GM12878 (cell line): ENCODE measurements at regions not wholly inside any gene's neighbourhood (a gene's known extent, or its start where the extent isn't known, plus 50 kb on each side); places are given as distances from the start of the nearest gene placed in this dataset.

ENCODE experiments used
- ATF7 ChIP-seq: fragments of 450-650 bp; IDR thresholded peaks from 2 replicates; pipeline ENCODE4 v1.6.1; 2016; ENCODE audit warnings: low read depth, mild to moderate bottlenecking
- BACH1 ChIP-seq: fragments of 450-650 bp; IDR thresholded peaks from 2 replicates; pipeline ENCODE4 v1.6.1; 2017; ENCODE audit warnings: mild to moderate bottlenecking, borderline replicate concordance
- CEBPB ChIP-seq, 2 experiments: fragments of 150-350 bp in 1 of 2; IDR thresholded peaks; 2 replicates each; pipeline ENCODE4 v1.6.1; 2012 to 2014; ENCODE audit warnings: low read depth in 2 of 2, low read length in 2 of 2, borderline replicate concordance in 1 of 2, inconsistent platforms in 1 of 2
- CHD1 ChIP-seq: IDR thresholded peaks from 2 replicates; pipeline ENCODE4 v1.6.1; 2012; ENCODE audit warnings: low read depth, low read length, improper control_type of control experiment
- EED ChIP-seq: sonication (generic); IDR thresholded peaks from 2 replicates; pipeline ENCODE4 v1.6.1; 2016; ENCODE audit warnings: antibody characterized with exemption, low read depth
- EP300 ChIP-seq, 2 experiments: fragments of 150-350 bp in 1 of 2; IDR thresholded peaks; 2 replicates each; pipeline ENCODE4 v1.6.1; 2011 to 2012; ENCODE audit warnings: low read depth in 2 of 2, low read length in 2 of 2, borderline replicate concordance in 1 of 2, improper control_type of control experiment in 1 of 2, inconsistent platforms in 1 of 2; ENCODE audit not compliant: control insufficient read depth in 1 of 2
- HDGF ChIP-seq: fragments of 450-650 bp; IDR thresholded peaks from 2 replicates; pipeline ENCODE4 v1.6.1; 2016; ENCODE audit warnings: antibody characterized with exemption
- IKZF2 ChIP-seq, 2 experiments: fragments of 450-650 bp; IDR thresholded peaks; 2 replicates each; pipeline ENCODE4 v1.6.1; 2017; ENCODE audit warnings: mild to moderate bottlenecking in 2 of 2, moderate library complexity in 2 of 2
- NRF1 ChIP-seq: conservative IDR thresholded peaks from 2 replicates; pipeline ENCODE4 v1.6.1; 2011; ENCODE audit warnings: mild to moderate bottlenecking, low read depth, low read length, improper control_type of control experiment
- POU2F2 ChIP-seq: IDR thresholded peaks from 3 replicates; pipeline ENCODE4 v1.6.1; 2011; ENCODE audit warnings: low read depth, mild to moderate bottlenecking, low read length, borderline replicate concordance
- PRDM15 ChIP-seq: fragments of 450-650 bp; formaldehyde crosslinking; IDR thresholded peaks from 2 replicates; pipeline ENCODE4 v1.4.0; 2020; ENCODE audit warnings: mild to moderate bottlenecking, moderate library complexity
- SMAD5 ChIP-seq: IDR thresholded peaks from 2 replicates; pipeline ENCODE4 v1.6.1; 2016; ENCODE audit warnings: antibody characterized with exemption, low read depth
- SMARCA5 ChIP-seq: fragments of 450-650 bp; IDR thresholded peaks from 2 replicates; pipeline ENCODE4 v1.6.1; 2017; ENCODE audit warnings: mild to moderate bottlenecking
- SMC3 ChIP-seq: IDR thresholded peaks from 2 replicates; pipeline ENCODE4 v1.6.1; 2011; ENCODE audit warnings: low read length, improper control_type of control experiment, borderline replicate concordance
- ZNF384 ChIP-seq: IDR thresholded peaks from 2 replicates; pipeline ENCODE4 v1.6.1; 2012; ENCODE audit warnings: low read depth, mild to moderate bottlenecking, low read length, improper control_type of control experiment, borderline replicate concordance
- TF ChIP-seq, protein P1 (sequence below): fragments of 450-650 bp; IDR thresholded peaks from 2 replicates; pipeline ENCODE4 v1.6.1; 2017; ENCODE audit warnings: mild to moderate bottlenecking, low read depth, inconsistent platforms; ENCODE audit not compliant: poor library complexity, severe bottlenecking
- TF ChIP-seq, protein P2 (sequence below): fragments of 450-650 bp; IDR thresholded peaks from 2 replicates; pipeline ENCODE4 v1.6.1; 2016; ENCODE audit warnings: mild to moderate bottlenecking
- TF ChIP-seq, protein P3 (sequence below): IDR thresholded peaks from 2 replicates; pipeline ENCODE4 v1.6.1; 2011; ENCODE audit warnings: borderline replicate concordance, low read depth, mild to moderate bottlenecking, moderate library complexity, low read length; ENCODE audit not compliant: insufficient read depth, poor library complexity, severe bottlenecking
- TF ChIP-seq, protein P4 (sequence below): IDR thresholded peaks from 2 replicates; pipeline ENCODE4 v1.6.1; 2011; ENCODE audit warnings: mild to moderate bottlenecking, low read depth, low read length, moderate library complexity; ENCODE audit not compliant: insufficient replicate concordance

- peak; percentile 0; the same call in 1 of the 2 replicates for TF ChIP-seq BACH1
- no peak for TF ChIP-seq POU2F2
- TF ChIP-seq HDGF = 0 out of 2 replicates have a peak, but pooled peaks have one; percentile 67
- TF ChIP-seq, protein P1, sequence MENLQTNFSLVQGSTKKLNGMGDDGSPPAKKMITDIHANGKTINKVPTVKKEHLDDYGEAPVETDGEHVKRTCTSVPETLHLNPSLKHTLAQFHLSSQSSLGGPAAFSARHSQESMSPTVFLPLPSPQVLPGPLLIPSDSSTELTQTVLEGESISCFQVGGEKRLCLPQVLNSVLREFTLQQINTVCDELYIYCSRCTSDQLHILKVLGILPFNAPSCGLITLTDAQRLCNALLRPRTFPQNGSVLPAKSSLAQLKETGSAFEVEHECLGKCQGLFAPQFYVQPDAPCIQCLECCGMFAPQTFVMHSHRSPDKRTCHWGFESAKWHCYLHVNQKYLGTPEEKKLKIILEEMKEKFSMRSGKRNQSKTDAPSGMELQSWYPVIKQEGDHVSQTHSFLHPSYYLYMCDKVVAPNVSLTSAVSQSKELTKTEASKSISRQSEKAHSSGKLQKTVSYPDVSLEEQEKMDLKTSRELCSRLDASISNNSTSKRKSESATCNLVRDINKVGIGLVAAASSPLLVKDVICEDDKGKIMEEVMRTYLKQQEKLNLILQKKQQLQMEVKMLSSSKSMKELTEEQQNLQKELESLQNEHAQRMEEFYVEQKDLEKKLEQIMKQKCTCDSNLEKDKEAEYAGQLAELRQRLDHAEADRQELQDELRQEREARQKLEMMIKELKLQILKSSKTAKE = no peak
- TF ChIP-seq, protein P2, sequence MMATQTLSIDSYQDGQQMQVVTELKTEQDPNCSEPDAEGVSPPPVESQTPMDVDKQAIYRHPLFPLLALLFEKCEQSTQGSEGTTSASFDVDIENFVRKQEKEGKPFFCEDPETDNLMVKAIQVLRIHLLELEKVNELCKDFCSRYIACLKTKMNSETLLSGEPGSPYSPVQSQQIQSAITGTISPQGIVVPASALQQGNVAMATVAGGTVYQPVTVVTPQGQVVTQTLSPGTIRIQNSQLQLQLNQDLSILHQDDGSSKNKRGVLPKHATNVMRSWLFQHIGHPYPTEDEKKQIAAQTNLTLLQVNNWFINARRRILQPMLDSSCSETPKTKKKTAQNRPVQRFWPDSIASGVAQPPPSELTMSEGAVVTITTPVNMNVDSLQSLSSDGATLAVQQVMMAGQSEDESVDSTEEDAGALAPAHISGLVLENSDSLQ = 0 out of 2 replicates have a peak, but pooled peaks have one; percentile 12
- TF ChIP-seq SMAD5 = 0 out of 2 replicates have a peak, but pooled peaks have one; percentile 33
- no peak for TF ChIP-seq SMC3
- no peak for TF ChIP-seq NRF1
- no peak for TF ChIP-seq IKZF2 (IDR thresholded peaks at IDR 0.05)
- TF ChIP-seq, protein P3, sequence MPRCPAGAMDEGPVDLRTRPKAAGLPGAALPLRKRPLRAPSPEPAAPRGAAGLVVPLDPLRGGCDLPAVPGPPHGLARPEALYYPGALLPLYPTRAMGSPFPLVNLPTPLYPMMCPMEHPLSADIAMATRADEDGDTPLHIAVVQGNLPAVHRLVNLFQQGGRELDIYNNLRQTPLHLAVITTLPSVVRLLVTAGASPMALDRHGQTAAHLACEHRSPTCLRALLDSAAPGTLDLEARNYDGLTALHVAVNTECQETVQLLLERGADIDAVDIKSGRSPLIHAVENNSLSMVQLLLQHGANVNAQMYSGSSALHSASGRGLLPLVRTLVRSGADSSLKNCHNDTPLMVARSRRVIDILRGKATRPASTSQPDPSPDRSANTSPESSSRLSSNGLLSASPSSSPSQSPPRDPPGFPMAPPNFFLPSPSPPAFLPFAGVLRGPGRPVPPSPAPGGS = no peak
- no peak for TF ChIP-seq EP300 (IDR thresholded peaks at IDR 0.05; ENCODE audit: borderline replicate concordance in 1 of 2, control insufficient read depth in 1 of 2, low read depth in 2 of 2, low read length in 2 of 2)
- no peak for TF ChIP-seq SMARCA5
- no peak for TF ChIP-seq EED
- 0 out of 2 replicates have a peak, but pooled peaks have one; percentile 52 for TF ChIP-seq CHD1
- no peak for TF ChIP-seq CEBPB (IDR thresholded peaks at IDR 0.05; ENCODE audit: borderline replicate concordance in 1 of 2, low read depth in 2 of 2, low read length in 2 of 2)
- no peak for TF ChIP-seq PRDM15 (CRISPR knock-in tag)
- no peak for TF ChIP-seq ZNF384
- TF ChIP-seq, protein P4, sequence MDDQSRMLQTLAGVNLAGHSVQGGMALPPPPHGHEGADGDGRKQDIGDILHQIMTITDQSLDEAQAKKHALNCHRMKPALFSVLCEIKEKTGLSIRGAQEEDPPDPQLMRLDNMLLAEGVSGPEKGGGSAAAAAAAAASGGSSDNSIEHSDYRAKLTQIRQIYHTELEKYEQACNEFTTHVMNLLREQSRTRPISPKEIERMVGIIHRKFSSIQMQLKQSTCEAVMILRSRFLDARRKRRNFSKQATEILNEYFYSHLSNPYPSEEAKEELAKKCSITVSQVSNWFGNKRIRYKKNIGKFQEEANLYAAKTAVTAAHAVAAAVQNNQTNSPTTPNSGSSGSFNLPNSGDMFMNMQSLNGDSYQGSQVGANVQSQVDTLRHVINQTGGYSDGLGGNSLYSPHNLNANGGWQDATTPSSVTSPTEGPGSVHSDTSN = no peak
- TF ChIP-seq ATF7 = no peak
Measured at GRCh38 chr14:73770977-73771847, 57.0 kb upstream of the PNMA1 start (continued).
